Neural progenitor cell (in vitro differentiated cells): ENCODE measurements at regions not wholly inside any gene's neighbourhood (a gene's known extent, or its start where the extent isn't known, plus 50 kb on each side); places are given as distances from the start of the nearest gene placed in this dataset.

Source experiments
- DNase-seq: peaks from one replicate; pipeline ENCODE4 v3.0.0-alpha.2; 2016; ENCODE audit warnings: low spot score
- H2AFZ ChIP-seq: fragments of 200-600 bp; sonication (generic); replicated peaks from 2 replicates; pipeline ENCODE4 v1.6.1; 2016; ENCODE audit warnings: antibody characterized with exemption
- H3F3A ChIP-seq: fragments of 200-600 bp; sonication (generic); 2 replicates; pipeline ENCODE4 v1.6.1; 2016; ENCODE audit warnings: antibody characterized with exemption, low read depth
- H3K27ac ChIP-seq: fragments of 200-600 bp; sonication (generic); 2 replicates; pipeline ENCODE4 v1.5.1; 2016; ENCODE audit warnings: mild to moderate bottlenecking
- H3K27me3 ChIP-seq: fragments of 200-600 bp; sonication (generic); 2 replicates; pipeline ENCODE4 v1.6.1; 2016; ENCODE audit warnings: mild to moderate bottlenecking, moderate library complexity
- H3K36me3 ChIP-seq: fragments of 200-600 bp; sonication (generic); 2 replicates; pipeline ENCODE4 v1.5.1; 2016
- H3K4me1 ChIP-seq: fragments of 200-600 bp; sonication (generic); 2 replicates; pipeline ENCODE4 v1.6.1; 2016; ENCODE audit warnings: mixed run types
- H3K4me2 ChIP-seq: fragments of 200-600 bp; sonication (generic); 2 replicates; pipeline ENCODE4 v1.6.1; 2016
- H3K4me3 ChIP-seq: fragments of 200-600 bp; sonication (generic); 2 replicates; pipeline ENCODE4 v1.5.1; 2016
- H3K79me2 ChIP-seq: fragments of 200-600 bp; sonication (generic); 2 replicates; pipeline ENCODE4 v1.6.1; 2016; ENCODE audit warnings: low read depth
- H3K9ac ChIP-seq: fragments of 200-600 bp; sonication (generic); 2 replicates; pipeline ENCODE4 v1.6.1; 2016
- H3K9me3 ChIP-seq: fragments of 200-600 bp; sonication (generic); 2 replicates; pipeline ENCODE4 v1.5.1; 2016; ENCODE audit warnings: low read depth
- H4K20me1 ChIP-seq: fragments of 200-600 bp; sonication (generic); 2 replicates; pipeline ENCODE4 v1.6.1; 2016; ENCODE audit warnings: low read depth
- H3K27ac Mint-ChIP-seq: 3 replicates; pipeline ENCODE4 v1.8.0; 2021; ENCODE audit warnings: mixed read lengths
- H3K27me3 Mint-ChIP-seq: 2 replicates; pipeline ENCODE4 v1.8.0; 2022; ENCODE audit warnings: low read depth, mild to moderate bottlenecking, inconsistent platforms, moderate library complexity, mixed read lengths; ENCODE audit not compliant: insufficient read depth
- H3K36me3 Mint-ChIP-seq: 3 replicates; pipeline ENCODE4 v1.8.0; 2021; ENCODE audit warnings: mixed read lengths
- H3K4me1 Mint-ChIP-seq: 3 replicates; pipeline ENCODE4 v1.8.0; 2021; ENCODE audit warnings: mixed read lengths
- H3K4me3 Mint-ChIP-seq: 3 replicates; pipeline ENCODE4 v1.8.0; 2021; ENCODE audit warnings: mild to moderate bottlenecking, moderate library complexity, mixed read lengths
- H3K9me3 Mint-ChIP-seq: 3 replicates; pipeline ENCODE4 v1.8.0; 2020; ENCODE audit warnings: mixed read lengths
- CTCF ChIP-seq: fragments of 200-600 bp; sonication (generic); IDR thresholded peaks from 2 replicates; pipeline ENCODE4 v1.5.1; 2017; ENCODE audit warnings: antibody characterized with exemption, mild to moderate bottlenecking
- EZH2 ChIP-seq: fragments of 200-600 bp; sonication (generic); IDR thresholded peaks from 2 replicates; pipeline ENCODE4 v1.6.1; 2017; ENCODE audit warnings: antibody characterized with exemption, mild to moderate bottlenecking, moderate library complexity
- EZH2phosphoT487 ChIP-seq: fragments of 200-600 bp; sonication (generic); IDR thresholded peaks from 2 replicates; pipeline ENCODE4 v1.6.1; 2017; ENCODE audit warnings: antibody characterized with exemption

GRCh38 chr4:18513861-18514260, 492.3 kb upstream of the LCORL start:
- no peaks in the 10 kb centered on the region for H3K27me3 ChIP-seq
- Mint-ChIP-seq H3K27me3 (peaks cover 2% of the 10 kb centered on the region), H3K27ac (no peak overlapping the region), H3K4me1 (peaks cover 39% of the 10 kb centered on the region), H3K9me3 (no peaks in the 10 kb centered on the region), H3K4me3 (no peak overlapping the region), H3K36me3 (no peaks in the 10 kb centered on the region)
- H3K4me1 ChIP-seq: peaks cover 10% of the 10 kb centered on the region
- no peaks in the 10 kb centered on the region for H3K79me2 ChIP-seq
- H3K9me3 ChIP-seq: no peaks in the 10 kb centered on the region
- TF ChIP-seq EZH2 (no peak), EZH2phosphoT487 (no peak)
- H3K36me3 ChIP-seq: no peaks in the 10 kb centered on the region
- H3K4me2 ChIP-seq: no peak overlapping the region
- no peaks in the 10 kb centered on the region for H4K20me1 ChIP-seq
- no peak overlapping the region for H2AFZ ChIP-seq
- no peak for DNase-seq
- no peak overlapping the region for H3K4me3 ChIP-seq
- H3F3A ChIP-seq: no peaks in the 10 kb centered on the region
- H3K27ac ChIP-seq: no peak overlapping the region
- H3K9ac ChIP-seq: no peak overlapping the region

GRCh38 chr4:18512718-18513117, 491.2 kb upstream of the LCORL start:
- Mint-ChIP-seq H3K27ac (no peak overlapping the region), H3K9me3 (no peaks in the 10 kb centered on the region), H3K4me1 (peaks cover 33% of the 10 kb centered on the region), H3K36me3 (no peaks in the 10 kb centered on the region), H3K4me3 (no peak overlapping the region), H3K27me3 (no peaks in the 10 kb centered on the region)
- Histone ChIP-seq H3K79me2 (no peaks in the 10 kb centered on the region), H3F3A (no peaks in the 10 kb centered on the region), H3K27me3 (no peaks in the 10 kb centered on the region), H4K20me1 (no peaks in the 10 kb centered on the region), H3K36me3 (no peaks in the 10 kb centered on the region), H3K9me3 (no peaks in the 10 kb centered on the region), H3K9ac (no peak overlapping the region), H3K27ac (no peak overlapping the region), H3K4me1 (peaks cover under 1% of the 10 kb centered on the region), H2AFZ (no peak overlapping the region), H3K4me2 (no peak overlapping the region), H3K4me3 (no peak overlapping the region)
- no peak for TF ChIP-seq CTCF
- no peak for DNase-seq

- no peak overlapping the region for H3K4me3 ChIP-seq
- no peaks in the 10 kb centered on the region for H4K20me1 ChIP-seq
- Mint-ChIP-seq H3K27me3 (no peaks in the 10 kb centered on the region), H3K4me3 (no peak overlapping the region), H3K36me3 (no peaks in the 10 kb centered on the region), H3K9me3 (no peaks in the 10 kb centered on the region), H3K27ac (no peak overlapping the region), H3K4me1 (peaks cover 26% of the 10 kb centered on the region)
- H3K9ac ChIP-seq: no peak overlapping the region
- no peak overlapping the region for H3K27ac ChIP-seq
- H3K4me2 ChIP-seq: no peak overlapping the region
- no peaks in the 10 kb centered on the region for H3K9me3 ChIP-seq
- H2AFZ ChIP-seq: no peak overlapping the region
- H3F3A ChIP-seq: no peaks in the 10 kb centered on the region
- no peaks in the 10 kb centered on the region for H3K4me1 ChIP-seq
- TF ChIP-seq CTCF (no peak), EZH2 (no peak), EZH2phosphoT487 (no peak)
- H3K79me2 ChIP-seq: no peaks in the 10 kb centered on the region
- H3K27me3 ChIP-seq: no peaks in the 10 kb centered on the region
- DNase-seq: no peak
- H3K36me3 ChIP-seq: no peaks in the 10 kb centered on the region
Measured at GRCh38 chr4:18511727-18512126, 490.2 kb upstream of the LCORL start.

- H3K36me3 ChIP-seq: no peaks in the 10 kb centered on the region
- H3K4me1 ChIP-seq: no peaks in the 10 kb centered on the region
- no peak overlapping the region for H3K4me3 ChIP-seq
- no peak overlapping the region for H3K27ac ChIP-seq
- Mint-ChIP-seq H3K4me3 (no peak overlapping the region), H3K27ac (no peak overlapping the region), H3K9me3 (no peaks in the 10 kb centered on the region), H3K4me1 (peaks cover 26% of the 10 kb centered on the region), H3K36me3 (no peaks in the 10 kb centered on the region), H3K27me3 (peaks cover 2% of the 10 kb centered on the region)
- TF ChIP-seq CTCF (no peak), EZH2phosphoT487 (no peak), EZH2 (no peak)
- H3K9me3 ChIP-seq: no peaks in the 10 kb centered on the region
- no peaks in the 10 kb centered on the region for H3F3A ChIP-seq
- H3K4me2 ChIP-seq: no peak overlapping the region
- no peak for DNase-seq
- no peaks in the 10 kb centered on the region for H3K79me2 ChIP-seq
- H3K9ac ChIP-seq: no peak overlapping the region
- H3K27me3 ChIP-seq: no peaks in the 10 kb centered on the region
- no peaks in the 10 kb centered on the region for H4K20me1 ChIP-seq
- no peak overlapping the region for H2AFZ ChIP-seq
Measured at GRCh38 chr4:18508786-18509185, 487.2 kb upstream of the LCORL start.
